HG03025 (cell line): ENCODE measurements at regions not wholly inside any gene's neighbourhood (a gene's known extent, or its start where the extent isn't known, plus 50 kb on each side); places are given as distances from the start of the nearest gene placed in this dataset.

Experiments
- ATAC-seq: cut with Tn5 transposase; IDR thresholded peaks from one replicate; pipeline ENCODE4 v1.9.1; 2021; ENCODE audit warnings: mild to moderate bottlenecking, moderate library complexity; ENCODE audit not compliant: unreplicated experiment, low FRiP score

DNA sequence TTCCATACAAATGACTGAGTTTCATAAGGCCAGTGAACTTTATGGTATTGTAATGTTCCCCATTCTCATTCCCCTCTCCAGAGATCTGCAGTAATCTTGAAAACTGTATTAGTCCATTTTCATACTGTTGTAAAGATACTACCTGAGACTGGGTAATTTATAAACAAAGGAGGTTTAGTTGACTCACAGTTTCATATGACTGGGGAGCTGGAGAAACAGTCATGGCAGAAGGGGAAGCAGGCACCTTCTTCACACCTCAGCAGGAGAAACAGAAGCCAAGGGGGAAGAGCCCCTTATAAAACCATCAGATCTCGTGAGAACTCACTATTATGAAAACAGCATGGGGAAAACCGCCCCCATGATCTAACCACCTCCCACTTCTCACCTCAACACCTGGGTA is 318.7 kb upstream of the KLF12 start:
- no peak for ATAC-seq

DNA sequence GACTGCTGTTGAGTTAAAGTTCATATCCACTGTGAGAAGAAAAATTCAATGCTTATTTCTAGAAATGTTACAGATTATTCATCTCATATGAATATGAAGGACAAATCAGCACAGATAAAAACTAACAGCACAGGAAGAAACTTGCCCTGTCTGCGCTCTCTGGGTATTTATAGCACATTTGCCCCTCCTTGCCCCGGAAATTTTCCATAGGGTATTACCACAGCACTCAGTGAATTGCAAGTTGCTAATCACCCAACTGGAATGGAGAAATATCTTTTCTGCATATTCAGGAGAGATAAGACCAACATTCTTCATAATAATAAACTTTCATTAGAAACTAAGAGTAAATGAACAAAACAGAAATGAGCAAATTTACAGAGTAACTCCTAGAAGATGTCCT is 318.0 kb upstream of the KLF12 start:
- no peak for ATAC-seq

DNA sequence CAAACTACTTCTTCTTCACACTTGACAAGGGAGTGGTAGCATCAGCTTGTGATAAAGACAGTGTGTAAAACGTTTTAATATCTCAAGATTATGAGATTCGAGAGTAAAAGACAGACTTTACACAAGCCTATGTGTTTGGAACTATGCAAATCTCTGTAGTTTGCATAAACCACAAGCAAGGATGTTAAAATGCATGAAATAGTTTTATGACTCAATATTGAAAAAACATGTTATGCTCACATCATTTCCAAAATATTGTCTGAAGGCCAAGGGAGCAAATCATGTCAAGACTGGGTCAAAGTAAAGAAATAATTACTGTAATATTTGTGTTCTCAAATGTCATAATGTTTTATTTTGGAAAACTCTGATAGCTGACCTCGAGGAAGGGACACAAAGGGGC is 316.8 kb upstream of the KLF12 start:
- ATAC-seq, result no peak

DNA sequence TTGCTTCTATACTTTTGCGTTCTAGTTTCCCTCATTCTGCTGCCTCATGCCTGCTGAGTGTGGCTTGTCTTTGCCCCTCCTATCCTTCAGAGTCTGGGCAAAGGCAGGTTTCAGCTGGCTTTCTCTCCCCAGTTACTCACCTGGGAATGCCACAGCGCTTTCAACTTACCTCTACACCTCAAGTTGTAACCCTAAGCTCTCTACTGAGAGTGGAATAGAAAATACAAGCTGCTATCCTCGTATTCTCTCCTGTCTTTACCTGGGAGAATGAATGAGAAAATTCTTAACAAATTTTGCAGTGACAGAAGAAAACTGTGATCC is 316.3 kb upstream of the KLF12 start:
- ATAC-seq, result no peak

DNA sequence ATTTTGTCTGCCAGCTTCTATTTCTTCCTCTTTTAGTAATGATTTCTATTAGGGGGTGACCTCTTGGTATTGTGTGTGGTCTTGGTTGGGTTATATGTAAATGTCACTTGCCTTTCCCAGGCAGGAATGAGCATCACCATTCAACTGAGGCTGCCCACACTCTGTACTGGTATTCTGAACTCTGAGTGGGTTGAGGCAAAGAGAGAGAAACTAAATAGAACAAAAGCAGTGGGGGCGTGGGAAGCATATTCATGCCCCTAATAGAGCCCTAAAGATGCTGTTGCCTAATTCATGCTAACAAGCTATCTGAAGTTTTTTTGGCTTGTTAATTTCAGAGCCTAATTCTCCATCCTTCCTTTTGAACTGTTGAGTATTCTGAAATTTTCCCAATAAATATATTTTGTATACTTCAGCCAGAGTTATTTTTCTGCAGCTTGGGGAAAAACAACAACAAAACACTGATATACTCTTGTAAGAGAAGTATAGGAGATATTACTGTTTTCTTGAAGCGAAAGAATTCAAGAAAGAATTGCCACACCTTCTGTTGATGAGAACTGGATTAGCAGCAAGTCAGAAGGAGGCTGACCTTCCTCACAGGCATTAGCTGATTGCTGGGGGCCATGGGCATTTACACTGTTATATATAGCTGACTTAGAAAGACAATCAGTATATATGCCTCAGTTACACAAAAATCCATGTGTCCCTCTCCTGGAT is 315.8 kb upstream of the KLF12 start:
- no peak for ATAC-seq

DNA sequence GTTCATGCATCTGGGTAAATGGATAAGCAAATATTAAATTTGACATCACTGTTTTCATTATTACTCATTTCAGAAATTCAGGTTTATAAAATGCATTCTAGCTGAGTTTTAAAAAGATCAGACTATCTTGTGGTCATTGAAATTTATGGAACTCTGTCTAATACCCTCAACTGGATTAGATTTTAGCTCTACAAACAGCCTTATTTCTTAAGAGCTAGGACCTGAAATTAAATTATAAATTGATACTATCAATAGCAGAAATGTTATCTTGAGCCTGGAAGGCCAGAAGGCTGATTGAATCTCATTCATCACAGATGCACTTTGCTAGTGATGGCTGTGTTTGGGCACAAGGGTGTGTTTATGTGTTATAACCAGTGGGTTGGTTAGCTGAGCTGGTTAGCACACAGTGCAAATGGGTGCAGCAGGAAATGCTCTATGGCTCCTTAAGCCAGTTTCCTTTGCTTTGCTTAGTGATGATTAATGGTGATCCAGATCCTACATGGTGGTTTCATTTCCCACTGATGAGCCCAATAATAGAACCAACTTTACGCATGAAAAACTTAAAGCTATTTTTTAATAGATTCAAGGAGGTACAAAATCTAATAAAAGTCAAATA is 310.8 kb upstream of the KLF12 start:
- no peak for ATAC-seq

DNA sequence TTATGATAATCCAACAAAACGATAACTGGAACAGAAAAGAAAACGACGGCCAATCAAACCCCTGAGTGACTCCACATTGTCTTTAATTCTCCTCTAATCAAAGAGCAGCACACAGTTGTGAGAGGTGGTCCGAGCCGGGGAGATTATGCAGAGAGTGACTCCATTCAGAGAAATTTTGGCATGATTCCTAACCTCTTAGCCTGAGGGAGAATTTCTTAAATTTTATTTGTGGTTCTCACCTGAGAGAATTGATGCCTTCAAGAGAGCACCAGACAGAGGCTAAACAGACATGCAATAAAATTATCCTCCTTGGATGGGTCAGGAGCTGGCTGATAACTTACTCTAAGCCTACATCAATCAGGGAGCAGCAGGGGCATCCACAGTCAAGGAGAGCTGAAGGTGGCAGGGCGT is 310.0 kb upstream of the KLF12 start:
- no peak for ATAC-seq

DNA sequence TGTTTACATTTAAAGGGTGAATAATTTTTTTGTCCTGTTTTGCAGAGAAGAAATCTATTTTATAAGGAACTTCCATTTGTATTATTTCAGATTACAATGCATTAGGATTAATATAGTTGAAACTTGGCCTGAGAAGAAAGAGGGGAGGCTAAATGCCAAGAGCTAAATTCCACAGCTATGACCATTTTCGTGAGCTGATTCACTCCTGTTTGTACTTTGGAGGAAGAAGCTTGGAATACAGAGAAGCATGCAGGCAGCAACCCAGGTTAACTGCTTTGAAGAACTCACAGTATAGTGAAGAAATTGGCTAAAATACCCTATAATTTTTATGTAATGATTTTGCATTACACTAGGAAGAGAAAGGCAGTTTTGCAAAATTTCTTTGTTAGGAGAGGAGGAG is 309.4 kb upstream of the KLF12 start:
- no peak for ATAC-seq

DNA sequence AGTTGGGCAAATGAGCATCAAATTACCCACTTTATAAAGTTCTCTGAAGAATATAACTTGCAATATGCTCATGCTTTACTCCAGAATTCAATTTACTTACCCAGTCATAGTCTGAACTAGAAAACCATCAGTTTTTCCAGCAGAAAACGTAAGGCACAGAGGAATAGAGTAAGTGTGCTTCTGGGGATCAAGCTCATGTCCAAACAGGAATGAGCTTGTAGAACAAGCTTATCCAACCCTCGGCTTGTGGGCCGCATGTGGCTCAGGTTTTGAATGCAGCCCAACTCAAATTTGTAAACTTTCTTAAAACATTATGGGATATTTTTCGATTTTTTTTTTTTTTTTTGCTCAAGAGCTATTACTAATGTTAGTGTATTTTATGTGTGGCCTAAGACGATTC is 308.5 kb upstream of the KLF12 start:
- no peak for ATAC-seq

DNA sequence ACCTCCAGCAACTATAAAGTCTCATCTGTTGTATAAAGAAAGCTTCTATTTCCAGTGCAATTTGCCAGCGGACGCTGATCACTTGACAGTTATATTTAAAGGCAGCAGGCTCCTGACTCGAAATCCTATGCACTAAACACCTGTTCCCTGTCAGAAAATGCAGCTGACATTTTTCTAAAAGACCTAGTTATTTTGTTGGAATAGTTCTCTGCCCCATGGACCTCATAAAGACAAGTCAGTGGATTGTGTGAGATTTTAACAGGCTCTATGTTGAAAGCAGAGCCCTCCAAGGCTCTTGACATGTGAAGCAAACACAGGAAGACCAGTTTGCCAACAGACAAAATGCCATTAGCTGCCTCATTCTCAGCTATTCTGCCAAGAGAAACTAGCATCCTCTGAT is 304.7 kb upstream of the KLF12 start:
- no peak for ATAC-seq

DNA sequence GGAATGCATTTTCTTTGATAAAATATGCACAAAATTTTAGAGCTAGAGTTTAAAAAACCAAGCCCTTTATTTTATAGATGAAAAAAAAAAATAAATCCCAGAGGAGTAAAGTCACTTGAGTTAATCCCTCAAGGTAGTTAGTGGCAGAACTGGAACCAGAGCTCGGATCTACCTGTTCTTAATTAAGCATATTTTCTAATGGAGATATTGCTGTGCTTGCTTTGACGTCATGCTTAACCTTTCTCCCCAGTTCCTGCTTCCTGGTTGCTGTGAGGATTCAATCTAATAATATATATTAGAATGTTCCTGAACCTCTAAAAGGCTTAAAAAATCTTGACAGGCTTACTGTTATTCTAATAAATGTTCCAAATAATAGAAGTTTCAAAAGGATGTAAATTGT is 300.6 kb upstream of the KLF12 start:
- no peak for ATAC-seq

DNA sequence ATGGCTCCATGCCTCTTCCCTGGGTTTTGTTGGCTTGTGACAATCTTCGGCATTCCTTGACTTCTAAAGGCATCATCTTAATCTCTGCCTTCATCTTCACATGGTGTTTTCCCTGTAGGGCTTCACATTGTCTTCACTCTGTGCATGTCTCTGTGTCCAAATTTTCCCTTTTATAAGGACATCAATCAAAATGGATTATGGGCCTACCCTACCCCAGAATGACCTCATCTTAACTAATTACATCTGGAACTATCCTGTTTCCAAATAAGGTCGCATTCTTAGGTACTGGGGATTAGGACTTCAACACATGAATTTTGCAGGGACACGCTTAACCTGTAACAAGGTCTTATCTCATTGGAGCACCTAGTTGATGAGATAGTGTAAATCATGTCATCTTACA is 290.3 kb upstream of the KLF12 start:
- no peak for ATAC-seq

DNA sequence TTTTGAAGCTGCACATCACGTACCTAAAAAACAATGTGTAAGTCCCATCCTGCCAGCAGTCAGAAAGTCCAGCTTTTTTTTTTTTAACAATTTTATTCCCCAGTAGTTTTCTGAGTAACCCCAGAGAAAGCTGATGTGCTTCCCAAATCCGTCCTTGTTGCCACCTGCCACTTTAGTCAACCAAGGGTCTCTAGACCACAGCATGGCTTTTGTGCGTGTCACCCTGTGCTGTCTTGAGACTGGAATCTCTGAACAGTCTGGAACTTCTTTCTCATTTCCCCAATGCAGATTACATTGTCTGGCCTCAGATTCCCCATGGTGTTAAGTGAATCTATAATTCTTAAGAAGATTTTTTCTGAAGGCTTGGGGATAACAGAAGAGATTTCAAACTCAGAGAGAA is 289.2 kb upstream of the KLF12 start:
- ATAC-seq, result no peak

DNA sequence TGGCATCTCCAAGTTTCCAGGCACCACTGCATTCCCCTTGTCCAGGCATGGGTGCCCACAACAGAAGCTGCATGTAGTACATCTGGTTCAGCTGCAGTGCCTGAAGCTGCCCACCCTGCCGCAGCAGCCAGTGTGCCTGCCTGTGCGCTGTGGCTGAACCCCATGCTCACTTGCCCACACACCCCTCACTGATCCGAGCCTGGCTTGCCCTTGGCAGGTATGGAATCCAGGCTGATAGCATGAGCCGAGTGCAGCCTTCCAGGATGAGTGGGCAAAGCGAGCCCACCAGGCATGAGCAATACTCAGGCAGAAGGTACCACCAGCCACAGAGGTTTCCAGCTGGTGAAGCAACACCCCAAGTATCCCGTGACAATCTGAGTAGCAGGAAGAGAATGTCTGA is 280.3 kb upstream of the KLF12 start:
- no peak for ATAC-seq

DNA sequence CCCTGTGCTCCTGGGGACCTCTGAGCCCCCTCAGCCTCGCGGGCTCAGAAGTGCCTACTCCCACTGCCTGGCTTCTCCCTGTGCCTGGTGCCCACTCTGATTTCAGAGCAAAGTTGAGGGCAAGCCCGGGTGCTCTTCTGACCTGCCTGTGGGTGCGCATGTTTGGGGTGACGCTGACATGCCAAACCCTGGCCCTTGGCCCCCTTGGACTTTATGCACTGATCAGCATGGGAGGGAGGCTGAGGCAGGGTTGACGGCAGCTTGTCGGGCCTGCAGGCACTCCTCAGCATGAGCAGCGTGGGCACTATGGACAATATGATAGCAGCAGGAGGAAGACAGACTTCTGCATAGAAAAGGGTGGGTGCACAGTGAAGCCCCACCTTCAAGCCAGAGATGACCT is 279.3 kb upstream of the KLF12 start:
- ATAC-seq, result no peak

DNA sequence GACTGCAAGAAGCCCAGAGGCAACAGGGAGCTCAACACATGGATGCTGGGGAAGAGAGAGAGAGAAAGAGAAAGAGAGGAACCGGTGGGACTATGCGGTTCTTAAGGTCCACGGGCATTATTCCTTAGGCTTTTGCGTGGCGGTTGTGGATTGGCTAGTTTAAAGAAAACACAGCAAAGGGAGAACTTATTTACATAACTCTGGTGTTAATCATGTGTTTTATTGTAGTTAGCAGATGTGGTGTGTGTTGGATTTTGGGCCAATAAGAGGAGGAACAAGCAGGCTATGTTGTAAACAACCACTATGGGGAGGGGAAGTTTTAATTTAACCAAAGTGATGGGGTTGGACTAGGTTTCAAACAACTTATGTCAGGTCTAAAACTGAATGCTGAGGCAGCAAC is 275.3 kb upstream of the KLF12 start:
- ATAC-seq, result no peak

DNA sequence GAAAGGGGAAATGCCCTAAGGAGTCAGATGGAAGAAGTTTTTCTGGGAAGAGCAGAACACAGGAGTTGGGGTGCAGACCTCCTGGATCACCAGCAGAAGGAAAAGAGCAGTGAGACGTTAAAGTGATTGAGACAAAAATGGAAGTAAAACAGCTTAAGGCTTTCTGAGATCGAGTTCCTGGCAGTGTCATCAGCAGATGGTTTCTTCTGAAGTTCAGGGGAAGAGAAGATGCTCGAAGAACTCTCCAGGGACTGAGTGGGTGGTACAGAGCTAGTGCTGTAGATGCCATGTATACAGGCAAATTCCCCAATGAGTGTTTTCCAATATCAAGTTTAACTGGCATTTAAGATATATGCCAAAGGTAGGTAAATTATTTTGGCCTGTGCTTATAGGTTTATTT is 272.2 kb upstream of the KLF12 start:
- no peak for ATAC-seq

DNA sequence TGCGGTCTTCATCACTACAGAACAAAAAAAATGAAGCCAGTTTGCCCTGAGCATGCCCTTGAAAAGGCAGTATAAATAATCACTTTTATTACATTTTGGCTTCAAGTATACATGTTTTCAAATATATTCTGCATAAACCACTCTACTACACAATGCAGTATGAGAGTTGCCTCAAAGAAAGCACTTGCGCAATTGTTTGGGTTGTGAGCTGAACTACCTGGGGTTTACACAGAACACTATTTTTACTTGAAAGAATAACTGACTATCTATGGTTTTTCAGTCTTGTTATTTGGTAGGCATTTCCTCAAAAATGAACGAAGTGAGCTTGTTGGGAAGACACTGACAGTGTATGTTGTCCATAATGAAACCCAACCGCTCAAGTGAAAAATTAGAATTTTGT is 264.4 kb upstream of the KLF12 start:
- ATAC-seq, result no peak

DNA sequence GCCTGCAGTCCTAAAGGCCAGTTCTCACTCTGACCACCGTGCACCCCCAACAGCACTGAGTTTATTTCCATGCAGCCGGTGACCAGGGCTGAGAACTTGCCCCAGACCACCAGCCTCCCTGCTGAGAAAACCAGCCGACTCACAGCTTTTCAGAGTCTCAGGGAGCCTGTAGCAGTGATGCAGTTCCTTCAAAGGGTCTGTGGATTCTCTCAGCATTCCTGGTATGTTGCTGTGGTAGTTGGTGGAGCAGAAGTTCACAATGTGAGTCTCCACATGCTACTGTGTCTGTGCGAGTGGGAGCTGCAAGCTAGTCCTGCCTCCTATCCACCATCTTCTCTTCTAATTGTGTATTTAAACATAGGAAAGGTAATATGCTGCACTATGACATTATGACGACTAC is 254.9 kb upstream of the KLF12 start:
- ATAC-seq, result no peak

DNA sequence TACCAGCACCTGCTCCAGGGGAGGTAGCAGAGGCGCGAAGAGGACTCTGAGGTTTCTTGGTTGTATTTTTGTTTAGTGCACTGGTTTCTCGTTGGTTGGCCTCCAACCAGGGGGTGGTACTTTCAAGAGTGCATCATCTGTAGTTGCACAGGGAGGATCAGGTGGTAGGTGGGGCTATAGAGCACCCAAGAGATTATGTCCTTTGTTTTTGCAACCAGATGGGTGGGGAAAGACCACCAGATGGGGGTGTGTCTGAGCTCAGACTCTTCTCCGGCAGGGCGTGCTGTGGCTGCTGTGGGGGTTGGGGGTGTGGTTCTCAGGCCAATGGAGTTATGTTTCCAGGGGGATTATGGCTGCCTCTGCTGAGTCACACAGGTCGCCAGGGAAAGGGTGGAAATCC is 254.4 kb upstream of the KLF12 start:
- ATAC-seq, result no peak

DNA sequence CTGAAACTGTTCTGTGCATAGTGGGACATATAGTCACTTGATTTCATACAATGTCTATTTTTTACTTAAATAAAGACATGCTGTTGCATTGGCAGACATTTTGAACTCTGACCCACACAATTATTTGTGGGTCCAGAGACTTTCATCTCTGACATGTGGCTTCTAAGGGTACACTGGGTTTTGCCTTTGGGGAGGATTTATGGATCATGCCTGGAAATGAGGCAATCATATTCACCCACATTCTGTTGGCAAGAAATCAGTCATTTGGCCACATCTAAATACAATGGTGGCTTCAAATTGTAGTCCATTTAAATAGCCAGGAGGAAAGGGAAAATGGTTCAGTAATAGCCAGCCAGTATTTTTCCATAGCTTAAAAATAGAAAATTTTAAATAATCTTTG is 238.3 kb upstream of the KLF12 start:
- ATAC-seq, result no peak

DNA sequence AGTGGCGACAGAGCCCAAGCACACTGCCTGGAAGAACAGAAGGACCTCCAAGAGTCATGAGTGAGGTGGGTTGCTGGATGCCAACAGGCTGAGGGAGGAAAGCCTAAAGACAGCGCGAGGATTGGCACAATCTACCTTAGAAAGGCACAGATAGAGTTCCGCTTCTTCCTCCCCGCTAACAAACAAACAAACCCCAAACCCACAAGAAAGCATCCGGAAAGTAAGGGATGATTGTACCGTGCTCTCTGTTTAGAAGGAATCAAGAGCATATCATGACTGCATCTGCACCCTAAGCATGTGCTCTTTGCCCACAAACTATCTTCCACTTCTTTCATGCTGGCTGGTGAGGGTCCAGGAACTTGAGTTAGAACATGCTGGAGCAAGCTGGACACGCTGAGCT is 233.0 kb upstream of the KLF12 start:
- no peak for ATAC-seq

DNA sequence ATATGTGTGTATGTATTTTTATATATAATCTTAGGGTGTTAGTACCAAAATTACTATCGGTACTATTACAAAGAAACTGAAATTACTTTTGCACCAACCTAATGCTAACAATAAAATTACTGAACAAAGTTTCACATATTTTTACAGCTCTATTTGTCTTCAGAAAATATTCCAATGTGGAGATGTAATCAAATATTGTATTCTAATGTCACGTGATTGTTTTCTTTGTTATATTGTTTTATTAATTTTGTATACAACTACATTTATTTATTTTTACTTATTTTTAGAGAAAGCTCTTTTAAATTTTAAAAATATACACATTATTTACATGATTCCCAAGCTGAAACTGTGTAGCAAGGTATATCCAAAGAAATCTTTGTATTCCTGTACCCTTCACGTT is 227.1 kb upstream of the KLF12 start:
- ATAC-seq, result no peak
